SU-DHL-6 (cell line): ENCODE measurements at regions not wholly inside any gene's neighbourhood (a gene's known extent, or its start where the extent isn't known, plus 50 kb on each side); places are given as distances from the start of the nearest gene placed in this dataset.

Experiments used
- EZH2phosphoT487 ChIP-seq: fragments of 200-600 bp; sonication (generic), shearing (Covaris generic); conservative IDR thresholded peaks from 2 replicates; pipeline ENCODE4 v1.6.1; 2018; ENCODE audit warnings: mild to moderate bottlenecking, antibody characterized with exemption, low read length, moderate library complexity, mixed read lengths
- TF ChIP-seq, protein P1 (sequence below): fragments of 200-600 bp; sonication (generic); IDR thresholded peaks from one replicate; pipeline ENCODE4 v1.5.1; 2017; ENCODE audit warnings: antibody characterized with exemption, mild to moderate bottlenecking, low read length, moderate library complexity; ENCODE audit not compliant: insufficient read depth, poor library complexity, severe bottlenecking

DNA sequence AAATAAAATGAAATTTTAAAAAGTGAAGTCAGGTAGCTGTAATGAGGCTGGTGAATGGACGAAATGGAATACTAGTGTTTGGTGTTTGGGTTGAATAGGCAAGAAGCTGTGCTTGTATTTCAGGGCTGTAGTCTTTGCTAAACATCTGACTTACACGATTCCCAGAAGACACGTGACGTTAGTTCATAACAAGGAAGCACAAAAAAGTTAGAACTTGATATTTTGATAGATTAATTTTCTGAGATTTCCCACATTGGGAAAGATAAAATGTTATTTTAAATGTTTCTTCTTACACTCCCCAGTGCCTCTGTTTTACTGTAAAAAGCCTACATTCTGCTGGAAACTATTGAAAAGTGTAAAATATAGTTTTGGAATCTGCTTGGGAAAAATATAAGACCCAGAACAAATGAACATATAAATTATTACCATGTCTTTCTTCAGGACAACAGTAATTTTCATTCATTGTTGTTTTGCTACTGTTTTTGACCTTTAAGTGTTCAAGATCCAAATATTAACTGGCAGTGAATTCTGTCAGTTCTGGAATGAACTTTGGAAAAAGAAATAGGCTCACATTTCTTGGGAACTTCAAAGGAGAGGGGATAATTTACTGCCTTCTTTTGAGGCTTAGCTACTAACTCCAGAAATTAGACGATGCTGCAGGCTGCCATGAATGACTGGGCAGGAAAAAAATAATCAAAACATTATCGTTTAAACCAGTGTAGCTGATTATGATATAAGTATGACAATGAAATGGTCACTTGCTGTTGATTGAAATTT, 241.3 kb downstream of the SLITRK6 start:
- TF ChIP-seq, protein P1, sequence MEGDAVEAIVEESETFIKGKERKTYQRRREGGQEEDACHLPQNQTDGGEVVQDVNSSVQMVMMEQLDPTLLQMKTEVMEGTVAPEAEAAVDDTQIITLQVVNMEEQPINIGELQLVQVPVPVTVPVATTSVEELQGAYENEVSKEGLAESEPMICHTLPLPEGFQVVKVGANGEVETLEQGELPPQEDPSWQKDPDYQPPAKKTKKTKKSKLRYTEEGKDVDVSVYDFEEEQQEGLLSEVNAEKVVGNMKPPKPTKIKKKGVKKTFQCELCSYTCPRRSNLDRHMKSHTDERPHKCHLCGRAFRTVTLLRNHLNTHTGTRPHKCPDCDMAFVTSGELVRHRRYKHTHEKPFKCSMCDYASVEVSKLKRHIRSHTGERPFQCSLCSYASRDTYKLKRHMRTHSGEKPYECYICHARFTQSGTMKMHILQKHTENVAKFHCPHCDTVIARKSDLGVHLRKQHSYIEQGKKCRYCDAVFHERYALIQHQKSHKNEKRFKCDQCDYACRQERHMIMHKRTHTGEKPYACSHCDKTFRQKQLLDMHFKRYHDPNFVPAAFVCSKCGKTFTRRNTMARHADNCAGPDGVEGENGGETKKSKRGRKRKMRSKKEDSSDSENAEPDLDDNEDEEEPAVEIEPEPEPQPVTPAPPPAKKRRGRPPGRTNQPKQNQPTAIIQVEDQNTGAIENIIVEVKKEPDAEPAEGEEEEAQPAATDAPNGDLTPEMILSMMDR = no peak
- no peak for TF ChIP-seq EZH2phosphoT487
